HepG2 (cell line): ENCODE measurements at regions not wholly inside any gene's neighbourhood (a gene's known extent, or its start where the extent isn't known, plus 50 kb on each side); places are given as distances from the start of the nearest gene placed in this dataset.

Experiments
- ELF4 ChIP-seq: sonication (generic); formaldehyde crosslinking; IDR thresholded peaks from 2 replicates; pipeline ENCODE4 v1.5.0; 2020; ENCODE audit warnings: missing genetic modification reagents, mild to moderate bottlenecking, moderate library complexity, borderline replicate concordance
- EP300 ChIP-seq, 3 experiments: sonication (generic) in 1 of 3; formaldehyde crosslinking in 1 of 3; IDR thresholded peaks; 2 replicates each; pipeline versions ENCODE4 v1.5.1 to v1.6.1; 2011 to 2020; ENCODE audit warnings: low read depth in 2 of 3, low read length in 2 of 3, borderline replicate concordance in 1 of 3, improper control_type of control experiment in 1 of 3, mild to moderate bottlenecking in 1 of 3, missing genetic modification reagents in 1 of 3, moderate library complexity in 1 of 3
- EZH2 ChIP-seq: conservative IDR thresholded peaks from 2 replicates; pipeline ENCODE4 v1.6.1; 2012; ENCODE audit warnings: mild to moderate bottlenecking, low read depth, low read length, moderate library complexity
- NFKB2 ChIP-seq: sonication (generic); formaldehyde crosslinking; IDR thresholded peaks from 2 replicates; pipeline ENCODE4 v1.4.0; 2020; ENCODE audit warnings: missing genetic modification reagents, borderline replicate concordance
- RCOR2 ChIP-seq: IDR thresholded peaks from 2 replicates; pipeline ENCODE4 v1.6.1; 2016; ENCODE audit warnings: missing biosample characterization, missing genetic modification reagents
- XBP1 ChIP-seq: sonication (generic); formaldehyde crosslinking; IDR thresholded peaks from 2 replicates; pipeline ENCODE4 v1.5.0; 2020; ENCODE audit warnings: missing genetic modification reagents
- ZFAT ChIP-seq: sonication (generic); formaldehyde crosslinking; conservative IDR thresholded peaks from 2 replicates; pipeline ENCODE4 v1.8.1; 2023; ENCODE audit warnings: missing genetic modification reagents, inconsistent platforms
- ZNF224 ChIP-seq: sonication (generic); formaldehyde crosslinking; IDR thresholded peaks from 2 replicates; pipeline ENCODE4 v1.5.0; 2020; ENCODE audit warnings: mild to moderate bottlenecking, missing genetic modification reagents
- ZNF775 ChIP-seq: sonication (generic); formaldehyde crosslinking; IDR thresholded peaks from 2 replicates; pipeline ENCODE4 v1.4.0; 2020; ENCODE audit warnings: missing genetic modification reagents, mild to moderate bottlenecking, moderate library complexity, borderline replicate concordance
- TF ChIP-seq, protein P1 (sequence below): sonication (generic); formaldehyde crosslinking; IDR thresholded peaks from 2 replicates; pipeline ENCODE4 v1.8.1; 2023; ENCODE audit warnings: missing genetic modification reagents, inconsistent platforms, borderline replicate concordance
- TF ChIP-seq, protein P2 (sequence below): sonication (generic); formaldehyde crosslinking; IDR thresholded peaks from 2 replicates; pipeline ENCODE4 v1.5.0; 2020; ENCODE audit warnings: mild to moderate bottlenecking, missing genetic modification reagents, moderate library complexity
- TF ChIP-seq, protein P3 (sequence below): sonication (generic); formaldehyde crosslinking; IDR thresholded peaks from 2 replicates; pipeline ENCODE4 v1.4.0; 2020; ENCODE audit warnings: missing genetic modification reagents
- TF ChIP-seq, protein P4 (sequence below): sonication (generic); formaldehyde crosslinking; IDR thresholded peaks from 2 replicates; pipeline ENCODE4 v1.4.0; 2020; ENCODE audit warnings: mild to moderate bottlenecking, low read depth, missing genetic modification reagents

DNA sequence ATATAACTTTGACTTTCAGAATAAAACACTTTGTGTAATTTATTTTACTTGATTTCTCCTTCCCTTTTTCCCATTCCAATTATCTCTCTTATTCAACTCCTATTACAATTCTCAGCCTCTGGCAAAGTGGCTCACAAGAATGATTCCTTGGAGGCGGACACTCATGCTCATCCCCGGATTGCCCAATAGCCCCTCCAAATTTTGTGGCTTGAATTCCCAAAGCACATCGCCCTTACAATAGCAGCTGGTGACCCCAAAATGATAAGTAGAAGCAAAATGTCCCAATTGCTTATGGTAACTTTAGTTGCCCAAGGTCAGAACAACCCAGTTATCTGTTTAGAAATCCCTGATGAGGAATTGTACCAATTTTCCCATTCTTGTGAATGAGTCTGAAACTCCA lies 1523.5 kb upstream of the PRR20A start:
- TF ChIP-seq XBP1 (no peak), RCOR2 (CRISPR knock-in tag) (no peak), EZH2 (no peak), ZNF775 (CRISPR knock-in tag) (no peak), ELF4 (no peak), ZFAT (no peak), EP300 (IDR thresholded peaks at IDR 0.05; ENCODE audit: low read depth in 2 of 2, low read length in 2 of 2) (no peak), EP300 (CRISPR knock-in tag; IDR thresholded peaks at IDR 0.05; ENCODE audit: borderline replicate concordance) (no peak), ZNF224 (CRISPR knock-in tag) (no peak), NFKB2 (CRISPR knock-in tag) (no peak)
- TF ChIP-seq, protein P1, sequence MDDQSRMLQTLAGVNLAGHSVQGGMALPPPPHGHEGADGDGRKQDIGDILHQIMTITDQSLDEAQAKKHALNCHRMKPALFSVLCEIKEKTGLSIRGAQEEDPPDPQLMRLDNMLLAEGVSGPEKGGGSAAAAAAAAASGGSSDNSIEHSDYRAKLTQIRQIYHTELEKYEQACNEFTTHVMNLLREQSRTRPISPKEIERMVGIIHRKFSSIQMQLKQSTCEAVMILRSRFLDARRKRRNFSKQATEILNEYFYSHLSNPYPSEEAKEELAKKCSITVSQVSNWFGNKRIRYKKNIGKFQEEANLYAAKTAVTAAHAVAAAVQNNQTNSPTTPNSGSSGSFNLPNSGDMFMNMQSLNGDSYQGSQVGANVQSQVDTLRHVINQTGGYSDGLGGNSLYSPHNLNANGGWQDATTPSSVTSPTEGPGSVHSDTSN (CRISPR knock-in tag): no peak
- TF ChIP-seq, protein P2, sequence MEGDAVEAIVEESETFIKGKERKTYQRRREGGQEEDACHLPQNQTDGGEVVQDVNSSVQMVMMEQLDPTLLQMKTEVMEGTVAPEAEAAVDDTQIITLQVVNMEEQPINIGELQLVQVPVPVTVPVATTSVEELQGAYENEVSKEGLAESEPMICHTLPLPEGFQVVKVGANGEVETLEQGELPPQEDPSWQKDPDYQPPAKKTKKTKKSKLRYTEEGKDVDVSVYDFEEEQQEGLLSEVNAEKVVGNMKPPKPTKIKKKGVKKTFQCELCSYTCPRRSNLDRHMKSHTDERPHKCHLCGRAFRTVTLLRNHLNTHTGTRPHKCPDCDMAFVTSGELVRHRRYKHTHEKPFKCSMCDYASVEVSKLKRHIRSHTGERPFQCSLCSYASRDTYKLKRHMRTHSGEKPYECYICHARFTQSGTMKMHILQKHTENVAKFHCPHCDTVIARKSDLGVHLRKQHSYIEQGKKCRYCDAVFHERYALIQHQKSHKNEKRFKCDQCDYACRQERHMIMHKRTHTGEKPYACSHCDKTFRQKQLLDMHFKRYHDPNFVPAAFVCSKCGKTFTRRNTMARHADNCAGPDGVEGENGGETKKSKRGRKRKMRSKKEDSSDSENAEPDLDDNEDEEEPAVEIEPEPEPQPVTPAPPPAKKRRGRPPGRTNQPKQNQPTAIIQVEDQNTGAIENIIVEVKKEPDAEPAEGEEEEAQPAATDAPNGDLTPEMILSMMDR (CRISPR knock-in tag): no peak
- TF ChIP-seq, protein P3, sequence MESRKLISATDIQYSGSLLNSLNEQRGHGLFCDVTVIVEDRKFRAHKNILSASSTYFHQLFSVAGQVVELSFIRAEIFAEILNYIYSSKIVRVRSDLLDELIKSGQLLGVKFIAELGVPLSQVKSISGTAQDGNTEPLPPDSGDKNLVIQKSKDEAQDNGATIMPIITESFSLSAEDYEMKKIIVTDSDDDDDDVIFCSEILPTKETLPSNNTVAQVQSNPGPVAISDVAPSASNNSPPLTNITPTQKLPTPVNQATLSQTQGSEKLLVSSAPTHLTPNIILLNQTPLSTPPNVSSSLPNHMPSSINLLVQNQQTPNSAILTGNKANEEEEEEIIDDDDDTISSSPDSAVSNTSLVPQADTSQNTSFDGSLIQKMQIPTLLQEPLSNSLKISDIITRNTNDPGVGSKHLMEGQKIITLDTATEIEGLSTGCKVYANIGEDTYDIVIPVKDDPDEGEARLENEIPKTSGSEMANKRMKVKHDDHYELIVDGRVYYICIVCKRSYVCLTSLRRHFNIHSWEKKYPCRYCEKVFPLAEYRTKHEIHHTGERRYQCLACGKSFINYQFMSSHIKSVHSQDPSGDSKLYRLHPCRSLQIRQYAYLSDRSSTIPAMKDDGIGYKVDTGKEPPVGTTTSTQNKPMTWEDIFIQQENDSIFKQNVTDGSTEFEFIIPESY (CRISPR knock-in tag): no peak
- TF ChIP-seq, protein P4, sequence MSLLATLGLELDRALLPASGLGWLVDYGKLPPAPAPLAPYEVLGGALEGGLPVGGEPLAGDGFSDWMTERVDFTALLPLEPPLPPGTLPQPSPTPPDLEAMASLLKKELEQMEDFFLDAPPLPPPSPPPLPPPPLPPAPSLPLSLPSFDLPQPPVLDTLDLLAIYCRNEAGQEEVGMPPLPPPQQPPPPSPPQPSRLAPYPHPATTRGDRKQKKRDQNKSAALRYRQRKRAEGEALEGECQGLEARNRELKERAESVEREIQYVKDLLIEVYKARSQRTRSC (CRISPR knock-in tag): no peak
